ENCODE measurements at regions not wholly inside any gene's neighbourhood (a gene's known extent, or its start where the extent isn't known, plus 50 kb on each side); places are given as distances from the start of the nearest gene placed in this dataset.

- no peak overlapping the region for H3K27ac ChIP-seq
- intact Hi-C loops (cut with DNase I) = no loop called here
- H3K4me1 ChIP-seq = peaks cover 0 to 10% (median 0%) of the 10 kb centered on the region in 3 donors
- no peaks in the 10 kb centered on the region for H3K9me3 ChIP-seq
- H3K27me3 ChIP-seq = peaks cover 0 to 3% (median 0%) of the 10 kb centered on the region in 4 donors
- H3K4me3 ChIP-seq = no peak overlapping the region
- DNase-seq = no peak
- H3K36me3 ChIP-seq = no peaks in the 10 kb centered on the region
- TF ChIP-seq CTCF (IDR thresholded peaks at IDR 0.05) = no peak
- TF ChIP-seq POLR2A (IDR thresholded peaks at IDR 0.05) = no peak
These were observed 329.5 kb upstream of the ETAA1 start for GRCh38 chr2:67067656-67068055.

- Histone ChIP-seq H3K27me3 (peaks cover 0 to 3% (median 0%) of the 10 kb centered on the region in 4 donors), H3K9me3 (no peaks in the 10 kb centered on the region), H3K4me1 (no peaks in the 10 kb centered on the region), H3K36me3 (no peaks in the 10 kb centered on the region), H3K27ac (no peak overlapping the region), H3K4me3 (no peak overlapping the region)
- TF ChIP-seq POLR2A (IDR thresholded peaks at IDR 0.05) (no peak), CTCF (IDR thresholded peaks at IDR 0.05) (no peak)
- WGBS, 2 donors = 50 to 62% methylated on average over 1 of the region's 1 CpG
- DNase-seq = no peak
- intact Hi-C loops (cut with DNase I) = no loop called here
These were observed 326.3 kb upstream of the ETAA1 start for GRCh38 chr2:67070826-67071225.

GRCh38 chr2:67075056-67075455, 322.1 kb upstream of the ETAA1 start:
- no peak for DNase-seq
- Histone ChIP-seq H3K4me3 (no peak overlapping the region), H3K9me3 (no peaks in the 10 kb centered on the region), H3K27ac (no peak overlapping the region), H3K36me3 (no peaks in the 10 kb centered on the region), H3K4me1 (no peaks in the 10 kb centered on the region), H3K27me3 (no peaks in the 10 kb centered on the region)
- WGBS, 2 donors = 76 to 90% methylated on average over 6 to 7 of the region's 7 CpGs
- TF ChIP-seq CTCF (IDR thresholded peaks at IDR 0.05) (no peak), POLR2A (IDR thresholded peaks at IDR 0.05) (no peak)
- intact Hi-C loops (cut with DNase I) = no loop called here

GRCh38 chr2:67075530-67076238, 321.4 kb upstream of the ETAA1 start:
- intact Hi-C loops (cut with DNase I) = no loop called here
- no peak overlapping the region for H3K27ac ChIP-seq
- TF ChIP-seq CTCF (IDR thresholded peaks at IDR 0.05) (no peak), POLR2A (IDR thresholded peaks at IDR 0.05) (no peak)

GRCh38 chr2:67076239-67076624, 320.9 kb upstream of the ETAA1 start:
- H3K27ac ChIP-seq = no peak overlapping the region
- H3K4me3 ChIP-seq = no peak overlapping the region
- H3K27me3 ChIP-seq = no peaks in the 10 kb centered on the region
- H3K36me3 ChIP-seq = no peaks in the 10 kb centered on the region
- no peak for TF ChIP-seq CTCF (IDR thresholded peaks at IDR 0.05)
- no peak for TF ChIP-seq POLR2A (IDR thresholded peaks at IDR 0.05)
- intact Hi-C loops (cut with DNase I) = no loop called here
- no peaks in the 10 kb centered on the region for H3K4me1 ChIP-seq
- DNase-seq = no peak
- peaks cover 0 to 6% (median 0%) of the 10 kb centered on the region in 3 donors for H3K9me3 ChIP-seq
- WGBS, 2 donors = 67 to 86% methylated on average over 1 of the region's 1 CpG

More at GRCh38 chr2:67075530-67076238, 321.4 kb upstream of the ETAA1 start:
- no peak for DNase-seq
- WGBS, 2 donors = 77 to 83% methylated on average over 3 of the region's 3 CpGs
- Histone ChIP-seq H3K4me3 (no peak overlapping the region), H3K9me3 (peaks cover 0 to 5% (median 0%) of the 10 kb centered on the region in 3 donors), H3K27me3 (no peaks in the 10 kb centered on the region), H3K36me3 (no peaks in the 10 kb centered on the region), H3K4me1 (no peaks in the 10 kb centered on the region)

Data from esophagus squamous epithelium (tissue), 5 donors.